Tibial artery (tissue), 4 donors: ENCODE measurements at regions not wholly inside any gene's neighbourhood (a gene's known extent, or its start where the extent isn't known, plus 50 kb on each side); places are given as distances from the start of the nearest gene placed in this dataset.

Experiments used
- DNase-seq, 2 donors: peaks; one replicate each; pipeline ENCODE4 v3.0.0-alpha.2; 2019
- H3K27ac ChIP-seq, 2 donors: fragments of 200-600 bp; sonication (generic) in 1 of 2; 1 replicate in 1 of 2; 2 replicates in 1 of 2; pipeline ENCODE4 v1.5.1; 2018 to 2019; ENCODE audit warnings: mild to moderate bottlenecking in 1 of 2
- H3K27me3 ChIP-seq, 2 donors: fragments of 200-600 bp; sonication (generic) in 1 of 2; one replicate each; pipeline versions ENCODE4 v1.5.1 to v1.6.0; 2016 to 2019
- H3K36me3 ChIP-seq, 3 donors: fragments of 200-600 bp; sonication (generic) in 2 of 3; one replicate each; pipeline ENCODE4 v1.5.1; 2016 to 2019; ENCODE audit warnings: mild to moderate bottlenecking in 2 of 3
- H3K4me1 ChIP-seq, 4 donors: fragments of 200-600 bp; sonication (generic) in 2 of 4; 1 replicate in 3 of 4; 2 replicates in 1 of 4; pipeline ENCODE4 v1.5.1; 2016 to 2019
- H3K4me3 ChIP-seq, 2 donors: fragments of 200-600 bp; sonication (generic) in 1 of 2; 1 replicate in 1 of 2; 2 replicates in 1 of 2; pipeline ENCODE4 v1.5.1; 2018 to 2019; ENCODE audit warnings: mild to moderate bottlenecking in 2 of 2
- H3K9me3 ChIP-seq, 3 donors: fragments of 200-600 bp; sonication (generic) in 1 of 3; one replicate each; pipeline ENCODE4 v1.5.1; 2016 to 2019
- intact Hi-C: fragments of 100-400 bp; cut with DNase I; formaldehyde crosslinking; loops from one replicate; pipeline ENCODE4 v1.15.0; 2023; ENCODE audit warnings: low total_unique reads
- TF ChIP-seq, protein P1 (sequence below), 2 experiments: fragments of 200-600 bp in 1 of 2; fragments of 450-650 bp in 1 of 2; IDR thresholded peaks; one replicate each; pipeline ENCODE4 v1.5.1; 2017 to 2019; ENCODE audit warnings: antibody characterized with exemption in 2 of 2, mild to moderate bottlenecking in 1 of 2, moderate library complexity in 1 of 2

DNA sequence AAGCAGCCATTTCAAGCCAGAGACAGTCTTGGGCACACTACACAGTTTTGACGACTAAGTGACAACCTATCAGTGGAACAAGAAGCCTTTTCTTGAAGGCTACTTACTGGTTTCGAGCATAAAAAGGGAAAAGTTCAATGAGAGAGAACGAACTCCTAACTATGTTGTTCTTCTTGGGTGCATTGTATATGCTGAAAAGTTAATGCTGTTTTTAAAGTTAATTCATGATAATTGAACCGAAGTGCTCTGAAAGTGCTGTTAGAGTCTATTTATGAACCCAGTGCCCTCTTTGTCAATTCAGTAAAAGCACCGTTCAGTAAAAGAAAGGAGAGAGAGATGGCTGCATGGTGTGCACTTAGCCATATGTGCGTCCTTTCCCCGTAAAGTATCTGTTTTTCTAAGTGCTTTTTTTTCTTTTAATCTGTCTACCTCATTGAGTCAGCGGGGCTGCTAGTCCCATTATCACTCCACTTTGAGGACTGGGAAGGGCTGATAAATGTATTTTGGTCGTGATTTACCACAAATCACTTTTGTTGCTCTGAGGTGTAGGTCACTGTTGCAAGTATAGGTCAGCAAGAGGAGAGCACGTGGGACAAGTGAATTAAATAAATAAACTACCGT lies 380.7 kb upstream of the GOLIM4 start:
- Histone ChIP-seq H3K4me3 (no peak overlapping the region), H3K27ac (no peak overlapping the region), H3K9me3 (no peaks in the 10 kb centered on the region), H3K36me3 (no peaks in the 10 kb centered on the region), H3K4me1 (no peaks in the 10 kb centered on the region), H3K27me3 (no peaks in the 10 kb centered on the region)
- intact Hi-C loops = loop anchor here (5.0 kb wide), 1 partner anchor 79 kb away; no protein-coding TSS in a partner anchor
- DNase-seq = no peak
- TF ChIP-seq, protein P1, sequence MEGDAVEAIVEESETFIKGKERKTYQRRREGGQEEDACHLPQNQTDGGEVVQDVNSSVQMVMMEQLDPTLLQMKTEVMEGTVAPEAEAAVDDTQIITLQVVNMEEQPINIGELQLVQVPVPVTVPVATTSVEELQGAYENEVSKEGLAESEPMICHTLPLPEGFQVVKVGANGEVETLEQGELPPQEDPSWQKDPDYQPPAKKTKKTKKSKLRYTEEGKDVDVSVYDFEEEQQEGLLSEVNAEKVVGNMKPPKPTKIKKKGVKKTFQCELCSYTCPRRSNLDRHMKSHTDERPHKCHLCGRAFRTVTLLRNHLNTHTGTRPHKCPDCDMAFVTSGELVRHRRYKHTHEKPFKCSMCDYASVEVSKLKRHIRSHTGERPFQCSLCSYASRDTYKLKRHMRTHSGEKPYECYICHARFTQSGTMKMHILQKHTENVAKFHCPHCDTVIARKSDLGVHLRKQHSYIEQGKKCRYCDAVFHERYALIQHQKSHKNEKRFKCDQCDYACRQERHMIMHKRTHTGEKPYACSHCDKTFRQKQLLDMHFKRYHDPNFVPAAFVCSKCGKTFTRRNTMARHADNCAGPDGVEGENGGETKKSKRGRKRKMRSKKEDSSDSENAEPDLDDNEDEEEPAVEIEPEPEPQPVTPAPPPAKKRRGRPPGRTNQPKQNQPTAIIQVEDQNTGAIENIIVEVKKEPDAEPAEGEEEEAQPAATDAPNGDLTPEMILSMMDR (IDR thresholded peaks at IDR 0.05) = no peak

DNA sequence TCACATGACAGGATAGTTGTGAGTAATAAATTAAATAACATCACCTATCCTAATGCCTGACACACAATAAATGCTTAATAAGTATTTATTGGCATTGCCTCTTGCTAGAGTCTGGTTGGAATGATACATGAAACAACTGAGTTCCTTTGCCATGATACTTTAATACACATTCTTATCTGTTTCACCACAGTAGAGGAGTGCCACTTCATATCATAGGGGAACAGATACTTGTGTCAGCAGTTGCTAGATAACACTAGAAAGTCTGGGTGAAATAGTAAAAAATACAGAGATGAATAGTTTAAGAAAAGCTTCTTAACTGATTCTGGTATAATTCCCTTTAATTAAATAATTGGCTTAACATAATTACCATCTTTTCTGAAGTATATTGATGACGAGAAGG lies 380.0 kb upstream of the GOLIM4 start:
- Histone ChIP-seq H3K27me3 (no peaks in the 10 kb centered on the region), H3K36me3 (no peaks in the 10 kb centered on the region), H3K4me3 (no peak overlapping the region), H3K27ac (no peak overlapping the region), H3K4me1 (no peaks in the 10 kb centered on the region), H3K9me3 (no peaks in the 10 kb centered on the region)
- intact Hi-C loops = loop anchor here (5.0 kb wide), 1 partner anchor 78 kb away; no protein-coding TSS in a partner anchor
- no peak for DNase-seq
- TF ChIP-seq, protein P1 (IDR thresholded peaks at IDR 0.05) = no peak

GRCh38 chr3:168473334-168473890 lies 377.7 kb upstream of the GOLIM4 start:
- intact Hi-C loops = no loop called here
- no peak for DNase-seq
- Histone ChIP-seq H3K9me3 (no peaks in the 10 kb centered on the region), H3K27ac (no peak overlapping the region), H3K4me1 (no peaks in the 10 kb centered on the region), H3K27me3 (no peaks in the 10 kb centered on the region), H3K4me3 (no peak overlapping the region), H3K36me3 (no peaks in the 10 kb centered on the region)
- TF ChIP-seq, protein P1 (IDR thresholded peaks at IDR 0.05) = no peak

GRCh38 chr3:168472783-168473182 lies 377.1 kb upstream of the GOLIM4 start:
- no peak overlapping the region for H3K4me3 ChIP-seq
- H3K36me3 ChIP-seq = no peaks in the 10 kb centered on the region
- H3K4me1 ChIP-seq = no peaks in the 10 kb centered on the region
- no peak overlapping the region for H3K27ac ChIP-seq
- no peak for DNase-seq
- intact Hi-C loops = no loop called here
- TF ChIP-seq, protein P1 (IDR thresholded peaks at IDR 0.05) = no peak
- no peaks in the 10 kb centered on the region for H3K9me3 ChIP-seq
- H3K27me3 ChIP-seq = no peaks in the 10 kb centered on the region

GRCh38 chr3:168470380-168470779 lies 374.7 kb upstream of the GOLIM4 start:
- Histone ChIP-seq H3K27me3 (no peaks in the 10 kb centered on the region), H3K27ac (no peak overlapping the region), H3K4me3 (no peak overlapping the region), H3K36me3 (no peaks in the 10 kb centered on the region), H3K4me1 (no peaks in the 10 kb centered on the region), H3K9me3 (no peaks in the 10 kb centered on the region)
- TF ChIP-seq, protein P1 (IDR thresholded peaks at IDR 0.05) = no peak
- DNase-seq = no peak
- intact Hi-C loops = no loop called here
